ENCODE measurements at regions not wholly inside any gene's neighbourhood (a gene's known extent, or its start where the extent isn't known, plus 50 kb on each side); places are given as distances from the start of the nearest gene placed in this dataset.
"Not testable (repeated sequence)": the region's sequence is repeated elsewhere in the genome, so short reads cannot be mapped to it uniquely, and the experiment has no call there.

DNA sequence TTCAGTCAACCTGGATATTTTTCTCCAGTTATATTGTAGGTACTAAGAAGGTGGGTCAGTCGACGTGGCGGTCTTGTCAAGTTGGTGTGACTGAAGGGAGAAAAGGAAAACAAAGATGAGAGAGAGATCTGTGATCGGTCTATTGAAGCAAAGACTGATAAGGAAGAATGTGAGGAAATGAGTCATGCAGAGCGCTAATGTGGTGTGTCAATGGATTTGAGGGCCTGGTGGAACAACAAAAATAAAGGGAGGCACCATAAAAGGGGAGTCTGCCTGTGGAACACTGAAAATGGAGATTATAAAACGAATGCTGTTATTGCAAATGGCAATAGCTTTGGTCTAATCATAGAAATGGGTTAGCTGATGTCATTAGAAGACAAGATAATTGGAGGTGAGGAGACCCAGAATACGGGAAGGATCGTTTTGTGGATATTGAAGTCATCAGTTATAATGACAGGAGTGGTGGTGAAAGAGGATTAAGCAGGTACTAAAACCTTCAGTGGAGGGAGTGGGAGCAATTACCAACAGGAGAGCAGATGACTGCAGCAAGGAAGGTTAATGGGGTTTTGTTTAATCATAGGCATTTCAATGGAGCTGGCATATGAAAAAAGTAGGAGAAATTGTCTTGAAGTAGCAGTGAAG is 599.1 kb upstream of the FSHR start:
- no peak overlapping the region for H3K4me3 ChIP-seq (replicated peaks; ENCODE audit: low read depth, low read length)
- TF ChIP-seq, protein P1, sequence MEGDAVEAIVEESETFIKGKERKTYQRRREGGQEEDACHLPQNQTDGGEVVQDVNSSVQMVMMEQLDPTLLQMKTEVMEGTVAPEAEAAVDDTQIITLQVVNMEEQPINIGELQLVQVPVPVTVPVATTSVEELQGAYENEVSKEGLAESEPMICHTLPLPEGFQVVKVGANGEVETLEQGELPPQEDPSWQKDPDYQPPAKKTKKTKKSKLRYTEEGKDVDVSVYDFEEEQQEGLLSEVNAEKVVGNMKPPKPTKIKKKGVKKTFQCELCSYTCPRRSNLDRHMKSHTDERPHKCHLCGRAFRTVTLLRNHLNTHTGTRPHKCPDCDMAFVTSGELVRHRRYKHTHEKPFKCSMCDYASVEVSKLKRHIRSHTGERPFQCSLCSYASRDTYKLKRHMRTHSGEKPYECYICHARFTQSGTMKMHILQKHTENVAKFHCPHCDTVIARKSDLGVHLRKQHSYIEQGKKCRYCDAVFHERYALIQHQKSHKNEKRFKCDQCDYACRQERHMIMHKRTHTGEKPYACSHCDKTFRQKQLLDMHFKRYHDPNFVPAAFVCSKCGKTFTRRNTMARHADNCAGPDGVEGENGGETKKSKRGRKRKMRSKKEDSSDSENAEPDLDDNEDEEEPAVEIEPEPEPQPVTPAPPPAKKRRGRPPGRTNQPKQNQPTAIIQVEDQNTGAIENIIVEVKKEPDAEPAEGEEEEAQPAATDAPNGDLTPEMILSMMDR (IDR thresholded peaks at IDR 0.05; ENCODE audit: low read depth, low read length, missing control alignments) = no peak
- DNase-seq (ENCODE audit: extremely low read depth, low read depth) = no peak

DNA sequence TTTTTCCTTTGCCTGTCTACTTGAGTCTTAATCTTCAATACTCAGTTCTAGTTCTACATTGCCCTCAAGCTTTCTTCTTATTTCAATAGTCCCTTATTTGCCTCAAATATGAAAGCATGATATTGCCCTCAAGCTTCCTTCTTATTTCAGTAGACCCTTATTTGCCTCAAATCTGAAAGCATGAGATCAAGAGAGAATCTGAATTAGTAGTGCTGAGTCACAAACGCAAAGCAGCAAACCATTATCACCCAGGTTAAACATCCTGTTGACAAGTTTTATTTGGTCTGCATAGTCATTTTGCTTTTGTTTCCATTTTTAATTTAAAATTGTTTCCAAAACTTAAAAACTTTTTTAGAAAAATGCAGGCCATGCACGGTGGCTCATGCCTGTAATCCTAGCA is 583.3 kb upstream of the FSHR start:
- TF ChIP-seq, protein P1 (IDR thresholded peaks at IDR 0.05; ENCODE audit: low read depth, low read length, missing control alignments) = no peak
- no peak for DNase-seq (ENCODE audit: extremely low read depth, low read depth)
- no peak overlapping the region for H3K4me3 ChIP-seq (replicated peaks; ENCODE audit: low read depth, low read length)

DNA sequence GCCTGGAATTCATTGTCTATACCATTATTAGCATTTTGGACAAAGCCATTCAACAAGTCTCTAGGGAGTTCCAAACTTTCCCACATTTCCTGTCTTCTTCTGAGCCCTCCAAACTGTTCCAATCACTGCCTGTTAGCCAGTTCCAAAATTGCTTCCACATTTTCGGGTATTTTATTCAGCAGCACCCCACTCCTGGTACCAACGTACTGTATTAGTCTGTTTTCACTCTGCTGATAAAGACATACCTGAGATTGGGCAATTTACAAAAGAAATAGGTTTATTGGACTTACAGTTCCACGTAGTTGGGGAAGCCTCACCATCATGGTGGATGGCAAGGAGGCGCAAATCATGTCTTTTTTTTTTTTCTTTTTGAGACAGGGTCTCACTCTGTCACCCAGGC is 578.6 kb upstream of the FSHR start:
- DNase-seq (ENCODE audit: extremely low read depth, low read depth); H3K4me3 ChIP-seq (replicated peaks; ENCODE audit: low read depth, low read length): not testable (repeated sequence)

GRCh38 chr2:49719241-49719640 is 564.9 kb upstream of the FSHR start:
- no peak for DNase-seq (ENCODE audit: extremely low read depth, low read depth)
- TF ChIP-seq, protein P1 (IDR thresholded peaks at IDR 0.05; ENCODE audit: low read depth, low read length, missing control alignments) = no peak
- no peak overlapping the region for H3K4me3 ChIP-seq (replicated peaks; ENCODE audit: low read depth, low read length)

- TF ChIP-seq, protein P1 (IDR thresholded peaks at IDR 0.05; ENCODE audit: low read depth, low read length, missing control alignments) = no peak
- DNase-seq (ENCODE audit: extremely low read depth, low read depth) = no peak
- no peak overlapping the region for H3K4me3 ChIP-seq (replicated peaks; ENCODE audit: low read depth, low read length)
These were observed 561.3 kb upstream of the FSHR start for GRCh38 chr2:49715597-49715996.

DNA sequence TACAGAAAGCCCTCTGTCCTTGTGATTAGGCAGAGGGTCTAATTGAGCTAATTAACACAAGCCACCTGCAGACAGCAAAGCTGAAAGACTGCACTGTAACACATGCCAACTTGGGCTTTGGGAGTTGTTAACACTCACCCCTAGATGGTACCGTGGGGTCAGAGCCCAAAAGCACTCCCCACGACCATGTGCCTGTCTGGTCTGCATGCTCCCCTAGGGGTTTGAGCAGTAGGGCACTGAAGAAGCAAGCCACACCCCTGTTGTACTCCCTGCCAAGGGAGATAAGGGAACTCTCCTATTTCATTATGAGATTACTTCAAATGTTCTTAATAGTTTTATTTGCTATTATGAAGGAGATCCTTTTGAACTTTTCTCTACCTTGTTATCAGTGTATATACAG is 560.1 kb upstream of the FSHR start:
- H3K4me3 ChIP-seq (replicated peaks; ENCODE audit: low read depth, low read length) = no peak overlapping the region
- DNase-seq (ENCODE audit: extremely low read depth, low read depth) = no peak
- TF ChIP-seq, protein P1 (IDR thresholded peaks at IDR 0.05; ENCODE audit: low read depth, low read length, missing control alignments) = no peak

DNA sequence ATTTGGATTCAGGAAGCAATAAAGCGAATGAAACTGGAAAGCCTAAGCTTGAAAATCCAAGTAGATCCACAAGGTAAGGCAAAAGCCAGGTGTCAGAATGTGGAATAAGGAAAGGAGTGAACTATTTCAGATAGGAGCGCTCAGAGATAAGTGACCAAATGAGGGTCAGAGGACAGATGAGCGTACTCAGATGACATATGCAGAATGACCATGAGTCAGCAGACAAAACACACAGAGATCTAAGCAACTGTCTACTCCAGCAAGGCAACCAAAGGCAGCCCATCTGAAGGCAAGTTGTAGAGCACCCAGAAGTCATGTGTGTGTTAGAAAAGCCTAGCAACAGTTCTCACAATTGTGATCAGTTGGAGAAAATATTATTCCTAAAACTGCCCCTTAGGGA is 548.4 kb upstream of the FSHR start:
- no peak for DNase-seq (ENCODE audit: extremely low read depth, low read depth)
- TF ChIP-seq, protein P1 (IDR thresholded peaks at IDR 0.05; ENCODE audit: low read depth, low read length, missing control alignments) = no peak
- no peak overlapping the region for H3K4me3 ChIP-seq (replicated peaks; ENCODE audit: low read depth, low read length)
